Stimulated activated CD8-positive, alpha-beta memory T cell treated with anti-CD3 and anti-CD28 coated beads, Interleukin-7, amount 100 ng/mL, for 48 hours (primary cell): ENCODE measurements at regions not wholly inside any gene's neighbourhood (a gene's known extent, or its start where the extent isn't known, plus 50 kb on each side); places are given as distances from the start of the nearest gene placed in this dataset.

ENCODE experiments used
- DNase-seq, 2 donors: peaks; one replicate each; pipeline ENCODE4 v3.0.0-alpha.2; 2020; ENCODE audit warnings: low read depth in 1 of 2; ENCODE audit errors: extremely low read depth in 1 of 2

DNA sequence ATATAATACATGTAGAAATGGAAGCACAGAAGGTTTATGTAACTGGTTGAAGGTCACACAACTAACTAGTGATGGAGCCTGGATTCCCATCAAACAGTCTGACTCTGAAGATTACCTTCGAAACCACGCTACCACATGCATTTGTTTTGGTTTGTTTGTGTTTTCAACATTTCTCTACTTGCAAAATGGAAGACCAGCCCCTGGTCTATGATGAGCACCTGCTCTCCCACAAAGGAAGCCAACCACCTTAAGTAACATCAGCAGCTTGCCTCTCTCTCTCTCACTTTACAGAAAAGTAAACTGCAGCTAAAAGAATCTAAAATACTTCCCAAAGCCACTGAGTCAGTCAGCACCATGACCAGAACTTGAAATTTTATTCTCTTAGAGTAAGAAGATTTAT, 186.9 kb upstream of the TMPO start:
- DNase-seq, result no peak

- DNase-seq, result no peak
Observed at GRCh38 chr12:98329589-98329988, 185.8 kb upstream of the TMPO start.

DNA sequence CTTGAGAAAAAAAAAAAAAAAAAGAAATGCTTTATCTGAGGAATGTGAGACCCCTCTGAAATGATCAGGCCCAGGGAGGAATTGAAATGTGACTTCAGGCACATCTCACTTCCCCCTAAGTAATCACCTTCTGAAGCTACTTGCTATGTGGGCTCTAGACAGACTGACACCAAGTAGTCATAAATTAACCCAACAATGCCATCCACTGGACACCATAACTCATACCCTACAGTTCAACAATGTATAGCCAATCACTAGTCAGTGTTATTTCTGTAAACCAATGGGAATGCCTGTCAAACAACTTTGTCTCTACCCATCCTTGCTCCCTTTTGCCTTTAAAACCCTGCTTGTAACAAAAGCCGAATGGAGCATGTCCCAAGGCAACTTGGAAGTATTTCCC, 182.7 kb upstream of the TMPO start:
- no peak for DNase-seq

DNA sequence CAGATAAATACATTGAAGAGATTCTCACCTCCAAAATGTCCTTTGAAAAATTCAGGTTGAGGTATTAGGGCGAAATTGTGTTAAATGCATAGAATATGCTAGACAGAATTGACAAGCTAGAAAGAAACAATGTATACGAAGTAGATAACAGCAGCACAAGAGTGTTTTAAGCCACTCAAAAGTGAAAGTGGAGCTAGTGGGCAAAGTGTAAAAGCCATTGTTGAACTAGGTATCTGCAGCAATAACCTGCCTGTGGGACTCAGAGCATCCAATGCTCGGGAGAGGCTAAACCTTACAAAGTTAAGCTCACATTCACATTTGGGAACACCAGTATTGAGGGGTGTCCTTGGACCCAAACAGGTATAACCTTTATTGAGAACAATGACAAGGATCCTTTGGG, 180.6 kb upstream of the TMPO start:
- DNase-seq, result no peak

DNA sequence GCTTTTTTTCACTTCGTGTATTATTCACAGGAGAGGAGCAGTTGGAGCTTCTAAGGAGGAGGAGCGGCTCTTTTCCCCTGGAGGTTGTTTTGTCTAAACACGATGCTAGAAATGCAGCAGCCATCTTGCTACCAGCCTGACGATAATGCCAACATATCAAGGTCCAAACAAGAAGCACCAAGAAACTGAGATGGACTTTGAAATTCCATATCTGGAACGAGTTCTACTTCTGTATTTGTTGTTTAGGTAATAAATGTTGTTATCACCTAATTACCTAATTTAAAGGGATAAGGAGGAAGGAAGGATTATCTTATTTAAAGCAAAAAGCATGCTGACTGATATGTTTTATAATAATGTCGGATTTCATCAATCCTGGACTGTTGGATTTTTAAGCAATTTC, 174.4 kb upstream of the TMPO start:
- no peak for DNase-seq

DNA sequence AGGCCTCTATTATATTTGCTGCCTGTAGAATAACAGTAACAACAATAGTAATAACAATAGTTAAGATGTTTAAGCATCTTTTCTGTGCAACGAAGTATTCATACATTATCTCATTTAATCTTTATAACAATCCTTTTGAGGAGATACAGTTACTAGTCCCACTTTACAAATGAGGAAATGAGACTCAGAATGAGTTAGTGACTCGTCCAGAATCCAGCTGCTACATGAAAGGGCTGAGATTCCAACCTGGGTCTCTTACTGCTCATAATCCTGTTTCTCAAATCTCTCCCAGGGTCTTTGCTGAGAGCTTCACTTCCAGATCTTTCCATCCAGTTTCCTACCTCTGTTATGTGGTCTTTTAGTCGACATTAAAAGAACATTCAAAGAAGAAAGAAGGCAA, 173.7 kb upstream of the TMPO start:
- DNase-seq, result no peak

GRCh38 chr12:98343002-98343567, 172.3 kb upstream of the TMPO start:
- no peak for DNase-seq

DNA sequence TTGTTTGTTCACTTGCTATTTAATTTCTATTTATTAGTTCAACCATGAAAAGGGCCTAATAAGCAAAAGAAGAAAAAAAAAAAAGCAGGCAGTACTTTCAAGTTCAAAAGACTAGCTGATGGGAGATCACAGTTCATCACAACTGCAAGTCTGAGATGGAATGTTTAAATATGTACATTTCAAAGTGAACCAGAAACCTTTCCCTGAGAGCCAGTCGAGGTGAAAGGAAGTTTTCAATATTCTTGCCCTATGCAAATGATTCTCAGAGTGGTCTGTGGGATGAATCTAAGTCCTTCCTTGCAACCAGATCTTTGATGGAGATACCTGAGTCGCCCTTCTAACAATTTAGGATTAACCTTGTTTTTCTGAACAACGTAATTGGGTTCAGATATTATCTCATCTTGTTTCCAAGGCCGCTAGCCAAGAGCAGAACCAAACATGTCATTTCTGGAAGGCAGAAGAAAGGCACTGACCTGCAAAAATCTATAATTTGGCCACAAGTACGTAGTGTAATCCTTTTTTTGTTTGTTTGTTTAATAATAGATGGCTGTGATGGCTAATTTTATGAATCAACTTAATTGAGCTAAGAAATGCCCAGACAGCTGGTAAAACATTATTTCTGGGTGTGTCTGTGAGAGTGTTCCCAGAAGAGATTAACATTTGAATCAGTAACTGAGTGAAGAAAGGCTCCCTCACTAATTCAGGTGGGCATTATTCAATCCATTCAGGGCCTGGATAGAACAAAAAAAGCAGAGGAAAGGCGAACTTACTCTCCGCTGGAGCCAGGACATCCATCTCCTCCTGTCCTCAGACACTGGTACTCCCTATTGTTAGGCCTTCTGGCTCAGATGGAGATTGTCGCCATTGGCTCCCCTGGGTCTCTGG, 171.1 kb upstream of the TMPO start:
- no peak for DNase-seq

DNA sequence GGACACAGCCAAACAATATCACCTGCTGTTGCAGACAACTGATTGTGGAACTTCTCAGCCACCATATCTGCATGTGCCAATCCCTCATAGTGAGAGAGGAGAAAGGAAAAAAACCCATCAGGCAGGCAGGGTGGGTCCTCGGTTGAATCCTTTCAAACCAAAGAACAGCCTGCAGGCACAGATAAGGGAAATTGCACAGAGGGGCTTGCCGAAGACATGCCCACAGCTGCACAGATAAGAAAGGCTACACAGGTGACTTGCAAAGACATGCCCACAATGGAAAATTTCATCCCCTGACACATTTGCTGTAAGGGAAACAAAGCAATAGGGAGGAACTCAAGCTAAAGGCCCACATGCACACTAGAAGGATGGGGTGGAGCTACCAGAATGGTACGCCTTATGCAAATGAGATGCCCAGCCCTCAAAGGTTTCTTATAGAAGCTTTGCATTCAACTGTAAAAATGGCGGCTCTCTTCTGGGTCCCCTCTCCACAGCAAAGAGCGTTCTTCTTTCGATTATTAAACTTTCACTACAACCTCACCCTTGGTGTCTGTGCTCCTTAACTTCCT, 170.0 kb upstream of the TMPO start:
- DNase-seq, result no peak

DNA sequence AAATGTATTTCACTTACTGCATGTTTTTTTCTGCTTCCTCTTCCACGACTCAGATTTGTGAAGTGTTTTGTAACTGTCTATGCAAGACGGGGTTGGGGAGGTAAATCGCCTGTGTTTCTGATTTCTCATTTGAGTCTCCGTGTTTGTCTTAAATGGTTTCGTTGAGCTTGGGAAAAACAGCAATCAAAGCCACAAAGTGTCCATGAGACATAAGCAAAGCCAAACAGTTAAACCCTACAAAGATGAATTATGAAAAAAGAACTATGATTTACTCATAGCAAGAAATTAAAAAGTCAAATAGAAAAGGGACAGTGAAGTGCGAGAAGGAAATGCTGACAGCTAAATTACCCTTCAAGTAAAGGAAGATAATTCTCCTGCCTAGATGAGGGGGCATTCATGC, 164.3 kb upstream of the TMPO start:
- DNase-seq, result no peak

- no peak for DNase-seq
Observed at GRCh38 chr12:98351784-98352183, 163.6 kb upstream of the TMPO start.

GRCh38 chr12:98352218-98352811, 163.1 kb upstream of the TMPO start:
- no peak for DNase-seq

DNA sequence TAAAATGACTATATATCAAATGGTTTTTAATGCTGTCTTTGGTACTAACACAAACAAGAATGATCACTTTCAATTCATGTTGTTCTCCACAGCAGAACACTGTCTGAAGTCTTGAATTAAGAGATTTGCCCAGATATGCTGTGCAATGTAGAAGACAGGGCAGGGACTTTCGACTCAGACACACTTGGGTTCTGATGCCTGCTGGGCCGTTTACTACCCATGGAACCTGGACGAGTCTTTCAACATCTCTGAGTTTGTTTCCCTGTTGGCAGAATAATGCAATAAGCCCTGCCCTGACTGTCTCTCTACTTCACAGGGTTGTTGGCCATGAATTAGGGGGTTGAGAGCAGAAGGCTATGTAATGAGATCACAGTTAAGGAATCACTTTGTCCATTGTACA, 162.6 kb upstream of the TMPO start:
- DNase-seq, result no peak

DNA sequence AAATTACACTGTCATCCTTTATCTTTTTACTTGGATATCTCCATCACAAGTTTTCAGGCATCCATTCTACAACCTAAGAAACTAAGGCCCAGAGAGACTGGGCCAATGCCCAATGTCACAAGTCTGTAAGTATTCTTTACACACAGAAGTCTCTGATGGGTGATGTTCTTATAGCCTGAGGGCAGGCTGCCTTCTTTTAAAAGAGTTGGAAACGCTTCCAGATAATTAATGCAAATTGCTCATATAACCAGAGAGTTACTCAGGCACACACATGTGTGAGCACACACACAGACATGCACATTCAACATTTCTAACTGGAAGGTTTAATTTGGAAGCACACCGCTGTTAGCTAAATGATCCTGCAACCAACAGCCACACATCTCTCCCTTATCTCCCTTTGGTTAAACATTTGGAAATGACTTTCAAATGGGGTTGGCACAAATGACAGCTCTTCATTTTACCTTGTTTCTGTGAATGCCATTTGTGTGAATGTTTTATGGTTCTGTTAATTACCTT, 160.8 kb upstream of the TMPO start:
- DNase-seq, result no peak

- no peak for DNase-seq
Observed at GRCh38 chr12:98355322-98355721, 160.1 kb upstream of the TMPO start.

DNA sequence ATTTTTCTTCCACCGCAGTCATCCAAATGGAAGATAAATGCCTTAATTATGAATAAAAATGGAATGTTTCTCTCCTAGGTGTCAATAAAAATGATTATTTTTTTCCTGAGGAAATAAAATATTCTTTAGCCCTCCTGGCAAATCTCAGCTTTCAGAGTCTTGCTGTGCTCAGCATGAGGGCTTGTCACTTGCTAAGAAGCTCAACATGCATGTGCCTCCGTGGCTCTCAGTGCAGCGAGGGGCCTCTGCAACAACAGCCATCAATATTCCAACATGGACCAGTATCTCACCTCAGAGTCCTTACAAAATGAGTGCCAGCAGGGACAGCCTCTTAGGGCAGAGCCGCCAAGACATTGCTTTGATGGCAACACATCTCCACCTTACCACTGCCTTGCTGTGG, 159.5 kb upstream of the TMPO start:
- DNase-seq, result no peak

DNA sequence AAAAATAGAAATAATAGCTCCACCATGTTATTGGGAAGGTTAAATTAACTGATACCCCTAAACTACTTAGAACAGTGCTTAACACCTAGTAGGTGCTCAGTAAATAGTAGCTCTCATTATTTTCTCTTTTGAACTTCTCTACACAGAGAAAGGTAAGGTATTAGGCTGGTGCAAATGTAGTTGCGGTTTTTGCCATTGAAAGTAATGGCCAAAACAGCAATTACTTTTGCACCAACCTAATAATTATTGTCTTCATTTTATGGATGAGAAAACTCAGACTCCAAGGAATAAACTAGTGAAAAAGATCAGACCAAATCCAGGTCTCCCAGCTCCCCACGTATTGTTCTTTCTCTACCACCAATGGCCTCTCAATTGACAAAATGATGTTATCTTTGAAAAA, 157.2 kb upstream of the TMPO start:
- no peak for DNase-seq

DNA sequence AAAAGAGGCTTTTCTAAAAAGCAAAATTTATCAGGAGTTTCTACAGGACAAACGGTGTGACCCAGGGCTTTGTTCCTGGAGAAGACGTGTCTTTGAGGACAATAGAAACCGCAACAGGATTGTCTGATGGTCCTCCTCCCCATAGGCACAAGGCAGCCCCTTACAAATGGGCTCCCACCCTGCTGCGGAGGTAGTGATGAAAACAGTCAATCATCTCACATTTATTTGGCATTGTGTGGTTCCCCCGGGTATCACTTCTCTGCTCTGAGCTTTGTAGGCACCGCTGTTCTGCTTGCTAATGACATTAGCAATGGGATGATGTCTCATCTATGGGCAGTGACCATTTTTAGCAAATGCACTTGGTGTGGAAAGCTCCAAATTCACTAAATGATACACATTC, 155.5 kb upstream of the TMPO start:
- DNase-seq, result no peak

- DNase-seq, result no peak
Observed at GRCh38 chr12:98360401-98360800, 155.0 kb upstream of the TMPO start.

DNA sequence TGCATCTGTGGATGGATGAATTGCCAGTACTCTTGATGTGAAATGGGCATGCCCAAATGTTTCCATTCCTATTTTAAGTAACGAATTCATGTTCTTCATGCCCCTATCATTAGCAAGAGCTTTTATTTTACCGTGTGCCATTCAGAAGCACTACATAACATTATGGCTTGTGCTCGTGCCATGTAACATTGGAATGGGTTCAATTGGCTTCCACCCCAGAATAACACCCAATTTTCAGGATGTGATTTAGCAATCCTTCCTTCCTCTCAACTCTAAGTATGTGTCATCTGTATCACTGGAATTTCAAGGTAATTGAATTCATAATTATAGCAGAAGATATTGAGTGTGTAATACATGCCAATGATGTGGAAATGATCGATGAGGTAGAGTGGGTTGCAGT, 145.8 kb upstream of the TMPO start:
- DNase-seq, result no peak

- no peak for DNase-seq
Observed at GRCh38 chr12:98370976-98371375, 144.4 kb upstream of the TMPO start.

- DNase-seq, result no peak
Observed at GRCh38 chr12:98371419-98371818, 144.0 kb upstream of the TMPO start.
